ENCODE measurements at regions not wholly inside any gene's neighbourhood (a gene's known extent, or its start where the extent isn't known, plus 50 kb on each side); places are given as distances from the start of the nearest gene placed in this dataset.

DNA sequence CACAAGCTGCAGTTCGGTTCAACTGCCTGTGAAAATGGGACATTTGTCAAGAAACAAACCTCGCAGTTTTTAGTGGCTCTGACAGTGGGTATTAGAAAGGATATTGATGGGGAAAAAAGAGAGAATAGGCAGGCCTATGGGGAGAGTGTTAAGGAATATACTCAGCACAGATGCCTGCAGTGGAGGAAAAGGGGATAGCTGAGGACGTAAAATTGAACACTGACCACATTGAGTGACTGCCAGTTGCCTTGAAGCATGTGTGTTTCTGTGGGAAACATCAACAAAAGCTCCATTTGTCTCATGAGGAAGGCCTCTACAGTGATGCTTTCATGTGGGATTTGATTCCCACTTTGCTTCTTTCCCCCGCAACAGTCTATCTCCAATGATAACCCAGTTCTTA, 1042.1 kb downstream of the TUSC7 start:
- no peak for TF ChIP-seq EZH2phosphoT487 (IDR thresholded peaks at IDR 0.05; ENCODE audit: insufficient read depth, low read depth)
- no peak for TF ChIP-seq EZH2 (IDR thresholded peaks at IDR 0.05; ENCODE audit: insufficient read depth, poor library complexity, severe bottlenecking)

All from GM23248 (cell line).